ENCODE measurements at regions not wholly inside any gene's neighbourhood (a gene's known extent, or its start where the extent isn't known, plus 50 kb on each side); places are given as distances from the start of the nearest gene placed in this dataset.

- DNase-seq (ENCODE audit: low read depth), result peak; percentile 38
- TF ChIP-seq CTCF (IDR thresholded peaks at IDR 0.05; ENCODE audit: control insufficient read depth, extremely low read depth, insufficient read depth), result peak; percentile 83
- H3K4me3 ChIP-seq (ENCODE audit: low read depth, low read length), result no peak overlapping the region
Observed at GRCh38 chr7:46352004-46352954, 431.2 kb upstream of the IGFBP3 start.

- no peak for DNase-seq (ENCODE audit: low read depth)
- TF ChIP-seq CTCF (IDR thresholded peaks at IDR 0.05; ENCODE audit: control insufficient read depth, extremely low read depth, insufficient read depth), result no peak
- no peak overlapping the region for H3K4me3 ChIP-seq (ENCODE audit: low read depth, low read length)
Observed at GRCh38 chr7:46349490-46349889, 428.4 kb upstream of the IGFBP3 start.

- H3K4me3 ChIP-seq (ENCODE audit: low read depth, low read length), result no peak overlapping the region
- TF ChIP-seq CTCF (IDR thresholded peaks at IDR 0.05; ENCODE audit: control insufficient read depth, extremely low read depth, insufficient read depth), result no peak
- DNase-seq (ENCODE audit: low read depth), result no peak
Observed at GRCh38 chr7:46344533-46344932, 423.5 kb upstream of the IGFBP3 start.

GRCh38 chr7:46343802-46344201 lies 422.7 kb upstream of the IGFBP3 start:
- TF ChIP-seq CTCF (IDR thresholded peaks at IDR 0.05; ENCODE audit: control insufficient read depth, extremely low read depth, insufficient read depth), result no peak
- no peak for DNase-seq (ENCODE audit: low read depth)
- H3K4me3 ChIP-seq (ENCODE audit: low read depth, low read length), result no peak overlapping the region

GRCh38 chr7:46322937-46323336 lies 401.9 kb upstream of the IGFBP3 start:
- TF ChIP-seq CTCF (IDR thresholded peaks at IDR 0.05; ENCODE audit: control insufficient read depth, extremely low read depth, insufficient read depth), result no peak
- no peak for DNase-seq (ENCODE audit: low read depth)
- no peak overlapping the region for H3K4me3 ChIP-seq (ENCODE audit: low read depth, low read length)

- DNase-seq (ENCODE audit: low read depth), result no peak
- H3K4me3 ChIP-seq (ENCODE audit: low read depth, low read length), result no peak overlapping the region
- TF ChIP-seq CTCF (IDR thresholded peaks at IDR 0.05; ENCODE audit: control insufficient read depth, extremely low read depth, insufficient read depth), result no peak
Observed at GRCh38 chr7:46321556-46322205, 400.6 kb upstream of the IGFBP3 start.
